ENCODE measurements at regions not wholly inside any gene's neighbourhood (a gene's known extent, or its start where the extent isn't known, plus 50 kb on each side); places are given as distances from the start of the nearest gene placed in this dataset.

DNA sequence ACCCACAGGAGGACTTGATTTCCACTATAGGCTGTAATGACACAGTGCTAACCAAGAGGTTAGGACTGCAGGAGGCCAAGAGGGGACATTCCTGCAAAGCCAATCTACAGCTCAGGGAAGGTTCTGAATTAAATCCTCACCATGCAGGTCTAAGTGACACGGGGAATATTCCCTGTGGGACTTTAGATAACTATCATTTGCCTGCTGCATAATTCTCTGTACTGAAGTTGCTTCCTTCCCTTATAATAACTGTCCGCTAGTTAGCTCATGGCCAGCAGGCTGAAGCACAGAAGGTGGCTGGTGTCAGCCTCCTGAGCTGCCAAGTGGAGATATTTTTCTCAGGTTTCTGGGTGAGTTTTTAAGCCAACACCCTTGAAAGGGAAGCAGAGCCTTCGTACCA, 74.6 kb upstream of the SOX9 start:
- H3K36me3 ChIP-seq (ENCODE audit: control insufficient read depth in 1 of 2, insufficient read depth in 2 of 2, low read length in 2 of 2) = no peaks in the 10 kb centered on the region
- no peaks in the 10 kb centered on the region for H3K9me3 ChIP-seq (ENCODE audit: control insufficient read depth in 1 of 2, low read length in 2 of 2)
- H3K4me3 ChIP-seq (ENCODE audit: low read depth in 1 of 2, low read length in 2 of 2) = no peak overlapping the region
- no peaks in the 10 kb centered on the region for H3K4me1 ChIP-seq (ENCODE audit: control insufficient read depth in 1 of 2, insufficient read depth in 2 of 2, low read length in 2 of 2)
- no peak overlapping the region for H3K27ac ChIP-seq (ENCODE audit: low read length)
- no peaks in the 10 kb centered on the region for H3K27me3 ChIP-seq (ENCODE audit: low read depth, low read length)

DNA sequence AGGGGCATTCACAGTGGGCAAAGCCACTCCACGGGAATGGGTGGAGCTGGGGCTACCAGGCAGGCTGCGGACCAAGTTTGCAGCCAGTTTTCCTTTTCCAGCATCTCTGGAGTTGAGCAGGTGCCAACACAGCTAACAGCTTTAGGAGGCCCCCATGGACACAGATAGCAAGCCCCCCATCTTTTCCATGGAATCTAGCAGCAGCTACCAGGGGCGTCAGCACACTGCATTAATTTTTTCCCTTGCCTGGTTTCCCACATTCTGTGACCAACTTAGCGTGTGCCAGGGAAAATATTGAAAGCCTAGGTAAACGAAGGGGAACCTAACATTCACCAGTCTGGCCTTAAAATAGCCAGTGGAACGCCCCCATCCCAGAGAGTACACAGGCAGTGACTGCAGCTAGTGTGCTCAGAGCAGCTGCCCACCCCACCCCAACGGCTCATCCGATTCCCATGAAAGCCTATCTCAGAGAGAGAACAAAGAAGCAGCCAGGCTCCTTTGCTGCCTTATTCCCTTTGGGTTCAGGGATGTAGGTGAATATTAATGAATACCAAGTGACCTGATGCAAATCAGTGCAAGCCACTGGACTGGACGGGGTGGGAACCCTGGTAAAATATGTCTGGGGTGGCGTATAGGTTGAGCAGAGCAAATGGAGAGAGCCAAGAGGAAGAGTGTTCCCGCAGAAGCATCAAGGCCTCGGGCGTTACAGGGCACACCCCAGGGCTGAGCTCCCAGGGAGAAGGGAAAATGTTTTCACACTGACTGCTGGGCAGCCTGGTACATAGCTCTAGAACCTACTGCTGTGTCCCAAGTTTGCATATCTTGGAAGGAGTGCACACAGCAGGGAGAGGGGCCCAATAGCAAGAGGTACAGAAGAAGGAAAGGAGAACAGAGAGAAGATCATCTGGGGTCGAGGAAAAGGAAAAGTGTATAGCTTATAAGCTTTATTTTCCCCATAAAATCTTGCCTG, 73.9 kb upstream of the SOX9 start:
- no peaks in the 10 kb centered on the region for H3K36me3 ChIP-seq (ENCODE audit: control insufficient read depth in 1 of 2, insufficient read depth in 2 of 2, low read length in 2 of 2)
- no peak overlapping the region for H3K27ac ChIP-seq (ENCODE audit: low read length)
- no peak overlapping the region for H3K4me3 ChIP-seq (ENCODE audit: low read depth in 1 of 2, low read length in 2 of 2)
- H3K27me3 ChIP-seq (ENCODE audit: low read depth, low read length) = no peaks in the 10 kb centered on the region
- no peaks in the 10 kb centered on the region for H3K4me1 ChIP-seq (ENCODE audit: control insufficient read depth in 1 of 2, insufficient read depth in 2 of 2, low read length in 2 of 2)
- no peaks in the 10 kb centered on the region for H3K9me3 ChIP-seq (ENCODE audit: control insufficient read depth in 1 of 2, low read length in 2 of 2)

DNA sequence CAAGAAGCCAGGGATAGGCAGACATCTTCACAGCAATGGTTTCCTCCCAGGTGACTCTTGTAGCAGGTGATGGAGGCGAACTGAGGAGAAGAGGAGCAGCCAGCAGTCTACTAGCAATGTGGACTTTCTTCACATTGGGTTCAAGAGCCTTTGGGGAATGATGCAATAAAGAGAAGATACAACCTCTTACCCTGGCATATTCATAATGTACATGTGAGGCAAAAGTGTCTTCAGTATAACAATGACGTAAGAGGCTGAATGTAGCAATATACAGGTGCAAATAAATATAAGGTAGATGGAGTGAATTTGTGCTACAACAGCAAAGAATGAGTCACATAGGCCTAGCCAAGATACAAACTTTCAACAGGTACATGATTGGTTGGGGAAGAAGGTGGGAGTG, 70.9 kb upstream of the SOX9 start:
- no peaks in the 10 kb centered on the region for H3K36me3 ChIP-seq (ENCODE audit: control insufficient read depth in 1 of 2, insufficient read depth in 2 of 2, low read length in 2 of 2)
- H3K4me3 ChIP-seq (ENCODE audit: low read depth in 1 of 2, low read length in 2 of 2) = no peak overlapping the region
- H3K27me3 ChIP-seq (ENCODE audit: low read depth, low read length) = peaks cover 6% of the 10 kb centered on the region
- no peaks in the 10 kb centered on the region for H3K9me3 ChIP-seq (ENCODE audit: control insufficient read depth in 1 of 2, low read length in 2 of 2)
- no peak overlapping the region for H3K27ac ChIP-seq (ENCODE audit: low read length)
- no peaks in the 10 kb centered on the region for H3K4me1 ChIP-seq (ENCODE audit: control insufficient read depth in 1 of 2, insufficient read depth in 2 of 2, low read length in 2 of 2)

DNA sequence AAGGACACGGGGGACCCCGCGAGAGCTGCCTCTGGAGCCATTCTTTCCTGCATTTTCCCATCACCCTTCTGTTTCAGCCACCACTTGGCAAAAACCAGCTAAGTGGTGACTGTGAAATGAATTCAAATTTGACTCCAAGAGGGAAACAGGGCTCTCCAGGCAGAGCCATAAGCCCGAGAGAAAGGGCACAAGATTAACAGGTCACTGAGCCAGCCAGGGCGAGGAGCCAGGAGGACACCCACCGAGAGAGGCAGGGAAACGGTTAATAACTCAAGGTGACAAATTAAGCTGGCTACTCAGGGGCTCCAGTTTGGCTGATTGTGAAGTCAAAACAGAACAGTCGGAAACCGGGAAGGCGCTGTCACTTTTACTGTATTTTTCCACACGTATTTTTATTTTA, 67.8 kb upstream of the SOX9 start:
- no peaks in the 10 kb centered on the region for H3K4me1 ChIP-seq (ENCODE audit: control insufficient read depth in 1 of 2, insufficient read depth in 2 of 2, low read length in 2 of 2)
- peaks cover 6% of the 10 kb centered on the region for H3K27me3 ChIP-seq (ENCODE audit: low read depth, low read length)
- H3K9me3 ChIP-seq (ENCODE audit: control insufficient read depth in 1 of 2, low read length in 2 of 2) = no peaks in the 10 kb centered on the region
- H3K27ac ChIP-seq (ENCODE audit: low read length) = no peak overlapping the region
- no peaks in the 10 kb centered on the region for H3K36me3 ChIP-seq (ENCODE audit: control insufficient read depth in 1 of 2, insufficient read depth in 2 of 2, low read length in 2 of 2)
- H3K4me3 ChIP-seq (ENCODE audit: low read depth in 1 of 2, low read length in 2 of 2) = no peak overlapping the region

DNA sequence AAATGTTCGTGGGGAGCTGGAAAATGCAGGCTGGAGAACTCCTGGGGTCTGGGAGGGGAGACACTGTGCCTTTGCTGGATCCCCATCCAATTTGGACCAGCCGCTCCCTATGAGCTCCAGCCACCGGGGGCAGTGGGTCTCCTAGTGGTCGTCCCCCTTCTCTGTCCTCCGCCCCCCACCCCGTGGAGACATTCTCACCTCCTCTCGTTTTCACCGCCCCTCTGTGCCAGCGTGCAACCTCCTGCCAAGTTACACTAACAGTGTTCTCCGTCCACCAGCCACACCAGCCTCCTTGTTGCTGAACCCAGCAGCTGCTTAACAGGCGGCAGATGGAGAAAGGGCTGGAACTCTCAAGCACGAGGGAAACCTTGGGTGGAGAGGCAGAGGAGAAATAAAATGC, 67.4 kb upstream of the SOX9 start:
- no peak overlapping the region for H3K4me3 ChIP-seq (ENCODE audit: low read depth in 1 of 2, low read length in 2 of 2)
- no peaks in the 10 kb centered on the region for H3K9me3 ChIP-seq (ENCODE audit: control insufficient read depth in 1 of 2, low read length in 2 of 2)
- no peaks in the 10 kb centered on the region for H3K36me3 ChIP-seq (ENCODE audit: control insufficient read depth in 1 of 2, insufficient read depth in 2 of 2, low read length in 2 of 2)
- no peak overlapping the region for H3K27ac ChIP-seq (ENCODE audit: low read length)
- peaks cover 6% of the 10 kb centered on the region for H3K27me3 ChIP-seq (ENCODE audit: low read depth, low read length)
- no peaks in the 10 kb centered on the region for H3K4me1 ChIP-seq (ENCODE audit: control insufficient read depth in 1 of 2, insufficient read depth in 2 of 2, low read length in 2 of 2)

DNA sequence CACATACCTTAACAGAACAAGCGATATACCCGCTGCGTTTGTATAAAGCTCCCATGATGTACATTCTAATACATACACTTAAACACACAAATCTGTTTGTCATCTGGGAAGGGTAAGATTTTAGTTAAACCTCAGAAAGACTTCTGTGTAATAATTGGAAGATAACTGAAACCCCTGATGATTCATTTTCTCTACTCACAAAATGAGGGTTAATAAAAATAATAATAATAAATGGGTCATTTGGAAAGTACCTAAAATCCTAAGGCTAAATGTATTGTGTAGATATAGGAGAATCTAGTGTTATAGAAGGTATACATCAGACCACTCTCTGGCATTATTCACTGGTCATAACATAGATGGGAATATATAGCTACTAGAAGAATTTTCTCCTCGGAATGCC, 64.7 kb upstream of the SOX9 start:
- peaks cover 6% of the 10 kb centered on the region for H3K27me3 ChIP-seq (ENCODE audit: low read depth, low read length)
- no peaks in the 10 kb centered on the region for H3K9me3 ChIP-seq (ENCODE audit: control insufficient read depth in 1 of 2, low read length in 2 of 2)
- no peaks in the 10 kb centered on the region for H3K36me3 ChIP-seq (ENCODE audit: control insufficient read depth in 1 of 2, insufficient read depth in 2 of 2, low read length in 2 of 2)
- no peak overlapping the region for H3K4me3 ChIP-seq (ENCODE audit: low read depth in 1 of 2, low read length in 2 of 2)
- H3K27ac ChIP-seq (ENCODE audit: low read length) = no peak overlapping the region
- H3K4me1 ChIP-seq (ENCODE audit: control insufficient read depth in 1 of 2, insufficient read depth in 2 of 2, low read length in 2 of 2) = peaks cover 0 to 6% of the 10 kb centered on the region in 2 donors

DNA sequence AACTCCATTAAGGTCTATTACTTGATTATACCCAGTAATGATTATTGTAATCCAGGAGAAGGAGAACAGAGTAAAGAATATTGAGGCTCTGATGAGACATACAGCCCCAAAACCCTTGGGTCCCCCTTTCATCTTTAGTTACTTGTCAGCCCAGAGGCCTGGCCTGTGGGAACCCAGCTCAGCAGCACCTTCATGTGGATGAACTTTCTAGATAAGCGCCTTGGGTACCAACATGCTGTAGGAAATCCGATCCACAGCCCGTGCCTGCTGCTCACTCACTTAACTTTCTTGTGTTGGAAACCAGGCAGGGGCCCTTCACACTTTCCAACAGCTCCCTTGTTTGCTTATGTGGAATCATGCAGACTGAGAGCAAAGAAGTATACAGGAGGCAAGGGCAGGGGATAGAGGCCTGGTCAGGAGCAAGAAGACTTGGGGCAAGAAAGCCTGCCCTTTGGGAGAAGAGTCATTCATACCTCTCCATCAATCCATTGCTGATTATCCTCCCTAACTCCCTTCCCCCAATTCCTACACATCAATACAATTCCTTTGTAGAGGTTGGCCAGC, 64.0 kb upstream of the SOX9 start:
- peaks cover 0 to 6% of the 10 kb centered on the region in 2 donors for H3K4me1 ChIP-seq (ENCODE audit: control insufficient read depth in 1 of 2, insufficient read depth in 2 of 2, low read length in 2 of 2)
- no peak overlapping the region for H3K27ac ChIP-seq (ENCODE audit: low read length)
- H3K4me3 ChIP-seq (ENCODE audit: low read depth in 1 of 2, low read length in 2 of 2) = no peak overlapping the region
- H3K9me3 ChIP-seq (ENCODE audit: control insufficient read depth in 1 of 2, low read length in 2 of 2) = no peaks in the 10 kb centered on the region
- no peaks in the 10 kb centered on the region for H3K36me3 ChIP-seq (ENCODE audit: control insufficient read depth in 1 of 2, insufficient read depth in 2 of 2, low read length in 2 of 2)
- H3K27me3 ChIP-seq (ENCODE audit: low read depth, low read length) = peaks cover 6% of the 10 kb centered on the region

DNA sequence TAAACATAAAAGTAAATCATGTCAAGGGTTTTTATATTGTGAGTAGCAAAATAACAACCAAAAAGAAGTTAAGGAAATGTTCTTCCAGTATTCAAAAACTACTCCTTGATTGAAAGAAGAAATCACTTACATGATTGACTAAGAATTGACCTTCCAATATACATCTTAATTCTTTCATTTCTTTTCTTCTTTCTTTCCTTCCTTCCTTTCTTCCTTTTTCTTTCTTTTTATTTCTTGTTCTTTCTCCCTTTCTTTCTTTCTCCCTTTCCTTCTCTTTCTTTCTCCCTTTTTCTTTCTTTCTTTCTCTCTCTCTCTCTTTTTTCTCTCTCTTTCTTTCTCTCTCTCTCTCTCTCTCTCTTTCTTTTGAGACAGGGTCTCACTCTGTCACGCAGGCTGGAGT, 60.7 kb upstream of the SOX9 start:
- Histone ChIP-seq H3K27ac (ENCODE audit: low read length) (no peak overlapping the region), H3K4me1 (ENCODE audit: control insufficient read depth in 1 of 2, insufficient read depth in 2 of 2, low read length in 2 of 2) (peaks cover 0 to 6% of the 10 kb centered on the region in 2 donors)

DNA sequence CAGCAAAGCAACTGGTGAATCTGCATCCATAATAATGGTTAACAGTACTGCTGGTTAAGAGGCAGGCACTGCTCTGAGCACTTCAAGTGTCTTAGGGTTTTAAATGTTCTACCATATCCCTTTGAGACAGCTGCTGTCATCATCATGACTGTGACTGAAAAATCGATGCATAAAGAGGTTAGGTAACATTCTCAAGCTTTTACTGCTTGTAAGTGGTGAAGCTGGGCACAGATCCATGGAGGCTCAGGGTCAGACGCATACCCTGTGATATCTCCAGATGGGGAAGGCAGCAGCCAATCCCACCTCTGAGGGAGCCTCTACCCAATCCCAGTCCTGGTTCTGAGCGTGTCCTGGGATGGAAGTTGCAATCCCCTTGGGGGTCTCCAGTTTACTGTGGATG, 57.6 kb upstream of the SOX9 start:
- Histone ChIP-seq H3K4me3 (ENCODE audit: low read depth in 1 of 2, low read length in 2 of 2) (no peak overlapping the region), H3K9me3 (ENCODE audit: control insufficient read depth in 1 of 2, low read length in 2 of 2) (no peaks in the 10 kb centered on the region), H3K4me1 (ENCODE audit: control insufficient read depth in 1 of 2, insufficient read depth in 2 of 2, low read length in 2 of 2) (peaks cover 0 to 6% of the 10 kb centered on the region in 2 donors), H3K27me3 (ENCODE audit: low read depth, low read length) (no peaks in the 10 kb centered on the region), H3K27ac (ENCODE audit: low read length) (no peak overlapping the region), H3K36me3 (ENCODE audit: control insufficient read depth in 1 of 2, insufficient read depth in 2 of 2, low read length in 2 of 2) (no peaks in the 10 kb centered on the region)

More for the DNA sequence above, 60.7 kb upstream of the SOX9 start:
- no peaks in the 10 kb centered on the region for H3K9me3 ChIP-seq (ENCODE audit: control insufficient read depth in 1 of 2, low read length in 2 of 2)
- H3K4me3 ChIP-seq (ENCODE audit: low read depth in 1 of 2, low read length in 2 of 2) = no peak overlapping the region
- H3K27me3 ChIP-seq (ENCODE audit: low read depth, low read length) = no peaks in the 10 kb centered on the region
- no peaks in the 10 kb centered on the region for H3K36me3 ChIP-seq (ENCODE audit: control insufficient read depth in 1 of 2, insufficient read depth in 2 of 2, low read length in 2 of 2)

DNA sequence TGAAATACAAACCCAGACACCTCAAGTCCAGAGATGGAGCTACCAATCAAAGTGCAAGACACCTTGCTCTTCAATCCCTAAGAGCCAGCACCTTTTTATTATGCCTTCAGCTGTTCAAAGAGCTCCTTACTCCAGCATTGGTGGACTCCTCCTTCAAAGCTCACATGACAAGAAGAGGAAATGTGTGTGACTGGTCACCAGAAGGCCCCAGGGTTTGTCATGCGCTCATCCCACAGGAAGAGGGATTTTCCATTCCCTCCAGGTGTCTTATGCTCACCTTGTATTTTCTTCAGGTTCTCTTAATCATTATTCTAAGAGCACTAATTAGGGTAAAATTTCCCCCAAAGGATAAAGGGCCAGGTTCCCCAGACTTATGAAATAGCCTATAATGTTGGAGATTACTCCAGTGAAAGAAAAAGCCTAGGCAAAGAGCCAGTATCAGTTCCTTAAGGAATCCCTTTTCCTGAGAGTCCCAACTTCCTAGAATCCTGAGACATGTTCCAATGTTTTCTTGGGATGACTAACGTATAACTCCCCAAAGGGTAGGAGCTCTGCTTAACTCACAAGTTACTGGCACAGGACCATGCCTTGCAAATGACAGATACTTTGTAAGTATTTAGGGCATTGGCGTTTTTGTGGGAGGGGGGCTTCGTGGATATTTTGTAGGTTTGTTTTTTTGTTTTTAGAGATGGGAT, 56.9 kb upstream of the SOX9 start:
- no peaks in the 10 kb centered on the region for H3K27me3 ChIP-seq (ENCODE audit: low read depth, low read length)
- no peaks in the 10 kb centered on the region for H3K9me3 ChIP-seq (ENCODE audit: control insufficient read depth in 1 of 2, low read length in 2 of 2)
- H3K4me3 ChIP-seq (ENCODE audit: low read depth in 1 of 2, low read length in 2 of 2) = no peak overlapping the region
- H3K4me1 ChIP-seq (ENCODE audit: control insufficient read depth in 1 of 2, insufficient read depth in 2 of 2, low read length in 2 of 2) = peaks cover 0 to 6% of the 10 kb centered on the region in 2 donors
- no peak overlapping the region for H3K27ac ChIP-seq (ENCODE audit: low read length)
- no peaks in the 10 kb centered on the region for H3K36me3 ChIP-seq (ENCODE audit: control insufficient read depth in 1 of 2, insufficient read depth in 2 of 2, low read length in 2 of 2)

DNA sequence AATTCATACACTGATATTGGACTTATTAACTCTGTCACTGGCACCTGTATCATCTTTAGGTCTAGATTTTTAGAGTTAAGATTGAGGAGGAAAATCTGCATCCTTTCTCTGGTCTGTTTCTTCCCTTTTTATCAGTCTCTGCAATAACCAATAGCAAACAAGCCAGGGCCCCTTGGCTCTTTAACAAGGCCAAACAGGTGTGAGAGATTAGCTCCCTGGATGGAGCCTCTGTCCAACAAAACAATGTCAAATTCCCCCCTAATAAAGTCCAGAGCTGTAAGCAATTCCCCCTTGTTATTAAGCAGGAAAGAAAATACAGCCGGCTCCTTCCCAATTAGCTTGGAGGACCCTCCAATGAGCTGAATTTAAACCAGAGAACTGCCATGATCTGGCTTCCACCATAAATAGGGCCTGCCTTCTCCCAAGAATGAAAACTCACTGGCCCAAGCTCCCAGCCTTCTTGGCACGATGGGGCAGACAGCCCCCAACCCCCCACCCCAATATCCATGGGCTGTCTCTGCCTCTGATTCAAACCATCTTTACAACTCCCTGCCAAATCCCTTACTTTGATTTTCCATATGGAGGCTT, 56.1 kb upstream of the SOX9 start:
- H3K9me3 ChIP-seq (ENCODE audit: control insufficient read depth in 1 of 2, low read length in 2 of 2) = no peaks in the 10 kb centered on the region
- H3K4me1 ChIP-seq (ENCODE audit: control insufficient read depth in 1 of 2, insufficient read depth in 2 of 2, low read length in 2 of 2) = peaks cover 0 to 3% of the 10 kb centered on the region in 2 donors
- H3K4me3 ChIP-seq (ENCODE audit: low read depth in 1 of 2, low read length in 2 of 2) = no peak overlapping the region
- H3K27ac ChIP-seq (ENCODE audit: low read length) = no peak overlapping the region
- H3K36me3 ChIP-seq (ENCODE audit: control insufficient read depth in 1 of 2, insufficient read depth in 2 of 2, low read length in 2 of 2) = no peaks in the 10 kb centered on the region
- H3K27me3 ChIP-seq (ENCODE audit: low read depth, low read length) = no peaks in the 10 kb centered on the region
